Hematopoietic multipotent progenitor cell treated with erythropoietin and hydrocortisone succinate and interleukin-3 and kit ligand, for 6 days (in vitro differentiated cells): ENCODE measurements at regions not wholly inside any gene's neighbourhood (a gene's known extent, or its start where the extent isn't known, plus 50 kb on each side); places are given as distances from the start of the nearest gene placed in this dataset.
"Not testable (repeated sequence)": the region's sequence is repeated elsewhere in the genome, so short reads cannot be mapped to it uniquely, and the experiment has no call there.

Experiments used
- DNase-seq: peaks from one replicate; pipeline ENCODE4 v3.0.0-alpha.2; 2015

DNA sequence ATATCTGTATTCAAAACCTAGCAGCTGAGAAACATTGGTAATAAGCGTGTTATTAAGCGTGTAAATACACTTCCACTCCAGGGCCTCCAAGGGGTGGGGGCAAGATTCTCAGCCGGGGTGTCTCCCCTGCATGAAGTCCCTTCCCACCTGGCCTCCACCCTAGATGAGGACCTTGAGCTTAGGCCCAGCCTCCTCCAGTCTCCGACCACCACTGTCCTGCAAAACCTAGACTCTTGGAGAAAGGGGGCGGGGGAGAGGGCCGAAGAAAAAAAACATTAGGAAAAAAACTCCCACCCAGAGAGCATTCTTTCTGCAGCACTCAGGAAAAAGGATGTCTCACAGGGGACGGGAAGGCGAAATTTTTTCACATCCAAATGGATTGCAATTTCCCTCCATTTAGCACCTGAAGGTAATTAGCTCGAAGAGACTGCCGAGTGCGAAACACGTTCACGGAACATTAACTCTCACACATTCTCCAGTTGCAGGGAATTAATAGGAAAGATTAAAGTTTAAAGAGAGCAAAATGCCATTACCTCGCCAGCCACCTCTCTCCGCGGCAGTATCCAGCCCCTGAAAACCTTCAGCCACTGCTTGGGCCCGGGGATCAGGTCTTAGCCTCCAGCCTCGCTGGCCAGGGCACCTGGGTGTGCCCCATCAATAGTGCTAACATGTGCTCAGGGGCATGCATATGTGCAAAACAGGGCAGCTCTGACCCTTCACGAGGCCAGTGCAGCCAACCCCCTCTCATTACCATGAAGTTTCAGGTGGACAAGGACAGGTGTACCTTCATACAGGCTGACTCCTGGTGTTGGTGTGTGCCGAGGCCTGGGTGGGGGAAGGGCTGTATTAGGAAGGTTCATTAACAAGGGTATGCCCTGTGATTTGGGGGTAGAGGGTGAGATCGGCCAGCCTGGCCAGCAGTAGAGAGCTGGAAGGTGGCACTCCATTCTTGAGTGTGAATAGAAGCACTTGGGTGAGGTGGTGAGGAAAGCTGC, 77.2 kb downstream of the HIF1AN start:
- DNase-seq = no peak

DNA sequence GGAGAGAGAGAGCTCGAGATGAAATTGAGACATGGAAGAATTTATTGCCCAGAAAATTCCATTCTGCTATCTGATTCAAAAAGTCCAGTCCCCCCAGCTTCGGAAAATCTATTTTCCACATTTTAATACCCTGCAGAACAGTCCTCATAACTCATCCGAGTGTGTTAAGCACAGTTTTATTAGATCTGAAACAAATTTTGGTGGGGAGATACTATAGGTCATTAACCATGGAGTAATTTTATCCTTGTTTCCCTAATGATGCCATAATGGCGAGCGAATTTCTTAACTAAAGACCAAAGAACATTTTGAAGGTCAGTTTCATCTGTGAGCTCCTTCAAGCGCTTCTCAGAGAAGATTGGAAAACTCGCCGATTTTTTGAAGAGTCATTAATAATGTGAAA, 78.1 kb downstream of the HIF1AN start:
- no peak for DNase-seq

DNA sequence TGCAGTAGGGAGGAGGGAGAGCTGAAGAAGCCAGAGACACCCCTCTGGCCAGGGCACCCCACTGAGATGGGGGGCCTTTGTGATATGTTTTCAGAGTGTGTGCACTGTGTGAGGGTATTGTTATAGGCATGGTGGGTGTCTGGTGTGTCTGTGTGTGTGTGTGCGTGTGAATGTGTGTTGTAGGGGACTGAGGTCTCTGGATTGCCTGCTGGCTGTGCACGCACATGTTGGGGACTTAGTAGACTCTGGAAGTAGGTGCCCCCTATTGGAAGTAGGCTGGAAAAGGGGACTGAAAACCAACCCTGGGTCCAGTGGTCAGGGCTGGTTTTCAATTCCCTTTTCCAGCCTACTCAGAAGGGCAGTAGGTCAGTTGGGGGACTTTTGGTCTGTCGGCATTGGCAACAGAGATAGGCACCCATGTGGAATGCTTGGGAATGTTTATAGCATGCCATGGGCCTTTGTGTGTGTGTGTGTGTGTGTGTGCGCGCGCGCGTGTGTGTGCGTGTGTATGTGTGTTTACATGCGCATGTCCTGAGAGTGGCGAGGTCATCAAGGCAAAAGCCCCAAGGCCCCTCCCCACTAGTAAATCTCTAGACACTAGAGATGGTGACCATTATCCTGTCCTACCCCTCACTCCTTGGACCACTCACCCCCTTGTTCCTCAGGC, 78.8 kb downstream of the HIF1AN start:
- DNase-seq = no peak

GRCh38 chr10:100615241-100615640, 79.5 kb downstream of the HIF1AN start:
- DNase-seq = no peak

DNA sequence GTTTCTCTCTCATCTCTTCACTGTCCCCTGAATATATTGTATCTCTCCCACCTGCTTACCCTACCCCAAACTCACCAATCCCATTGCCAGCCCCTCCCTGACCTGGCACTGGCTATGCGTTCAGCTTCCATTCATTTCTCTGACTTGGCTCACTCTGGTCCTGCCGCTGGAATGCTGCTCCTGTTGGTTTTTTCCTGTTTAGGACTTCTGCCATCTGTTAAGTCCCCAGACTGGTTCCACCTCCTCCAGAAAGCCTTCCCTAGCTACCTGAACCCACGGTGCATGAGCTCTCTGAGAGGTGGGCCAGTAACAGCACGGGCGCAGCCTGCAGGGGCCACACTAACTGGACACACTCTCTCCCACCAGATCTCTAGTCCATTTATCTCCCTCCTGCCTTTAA, 80.2 kb downstream of the HIF1AN start:
- DNase-seq = no peak

- no peak for DNase-seq
Observed at GRCh38 chr10:100618091-100618615, 82.4 kb downstream of the HIF1AN start.

GRCh38 chr10:100618632-100619255, 83.0 kb downstream of the HIF1AN start:
- DNase-seq = no peak

DNA sequence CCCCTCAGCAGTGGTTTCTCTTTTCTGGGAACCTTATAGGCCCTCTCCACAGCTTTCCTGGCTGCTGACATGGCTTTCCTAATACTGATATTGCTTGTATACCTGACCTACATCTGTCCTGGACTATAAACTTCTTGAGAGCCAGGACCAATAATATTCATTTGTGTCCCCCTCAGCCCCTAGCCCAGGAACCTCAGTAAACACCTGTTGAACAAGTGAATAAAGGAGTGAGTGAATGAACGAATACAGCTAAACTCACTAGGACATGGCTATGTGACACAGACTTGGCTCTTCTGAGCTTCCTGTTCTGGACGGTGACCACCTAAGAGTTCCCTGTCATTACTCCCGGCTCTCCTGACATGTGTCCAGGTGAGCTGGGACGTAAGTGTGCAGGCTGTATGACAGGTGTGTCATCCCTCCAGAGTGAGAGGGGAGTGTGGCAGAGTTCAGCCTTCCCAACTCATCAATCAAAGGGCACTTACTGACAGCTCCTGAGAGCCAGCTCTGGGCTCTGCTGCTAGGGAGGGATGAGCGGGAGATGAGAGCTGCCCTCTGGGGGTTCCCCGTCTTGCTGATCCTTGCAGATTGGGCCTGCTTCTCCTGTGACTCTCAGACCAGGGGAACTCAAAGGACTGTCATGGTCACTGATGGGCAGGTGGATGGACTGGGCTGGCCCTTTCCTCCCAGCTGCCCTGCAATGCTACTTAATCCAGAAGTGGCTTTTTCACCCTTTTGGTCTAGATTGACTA, 84.5 kb downstream of the HIF1AN start:
- no peak for DNase-seq

GRCh38 chr10:100621360-100622205, 85.8 kb downstream of the HIF1AN start:
- DNase-seq = no peak

GRCh38 chr10:100622946-100623345, 87.2 kb downstream of the HIF1AN start:
- DNase-seq = no peak

GRCh38 chr10:100623521-100624230, 87.9 kb downstream of the HIF1AN start:
- no peak for DNase-seq

DNA sequence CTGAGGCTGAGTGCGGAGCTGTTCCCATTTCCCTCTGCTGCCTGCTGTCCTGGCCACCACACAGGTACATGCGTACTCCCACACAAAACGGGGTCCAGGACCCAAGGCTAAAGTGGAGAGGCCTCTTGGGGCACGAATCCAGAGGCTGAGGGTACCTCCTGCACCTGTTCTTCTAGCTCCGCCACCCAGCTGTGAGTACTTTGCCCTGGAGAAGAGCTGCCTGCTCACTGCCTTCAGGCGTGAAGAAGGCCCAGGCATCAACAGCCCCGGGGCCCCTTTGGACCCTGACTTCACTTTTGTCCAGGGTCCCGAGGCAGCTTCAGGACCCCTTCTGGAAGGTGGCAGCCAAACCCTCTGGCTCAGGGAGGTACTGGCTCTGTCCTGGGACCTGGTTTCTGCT, 88.6 kb downstream of the HIF1AN start:
- DNase-seq = no peak

DNA sequence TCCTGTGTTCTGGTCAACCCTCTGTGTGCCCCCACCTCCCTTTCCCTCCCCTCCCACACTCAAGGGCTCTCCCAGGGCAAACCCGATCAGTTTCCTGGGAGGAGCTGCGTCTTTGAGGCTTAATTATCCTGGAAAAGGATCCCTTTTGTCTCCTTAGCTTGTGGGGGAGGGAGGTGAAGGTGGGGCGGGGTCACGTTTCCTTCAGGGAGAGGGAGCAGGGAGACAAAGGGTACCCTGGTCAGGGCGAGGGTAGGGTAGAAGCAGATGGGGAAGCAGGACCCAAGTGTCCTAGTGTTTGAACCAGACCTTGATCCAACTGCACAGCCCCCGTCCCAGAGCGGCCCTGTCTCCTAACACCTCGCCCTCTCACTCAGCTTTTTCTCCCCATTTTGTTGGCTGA, 90.1 kb downstream of the HIF1AN start:
- no peak for DNase-seq

DNA sequence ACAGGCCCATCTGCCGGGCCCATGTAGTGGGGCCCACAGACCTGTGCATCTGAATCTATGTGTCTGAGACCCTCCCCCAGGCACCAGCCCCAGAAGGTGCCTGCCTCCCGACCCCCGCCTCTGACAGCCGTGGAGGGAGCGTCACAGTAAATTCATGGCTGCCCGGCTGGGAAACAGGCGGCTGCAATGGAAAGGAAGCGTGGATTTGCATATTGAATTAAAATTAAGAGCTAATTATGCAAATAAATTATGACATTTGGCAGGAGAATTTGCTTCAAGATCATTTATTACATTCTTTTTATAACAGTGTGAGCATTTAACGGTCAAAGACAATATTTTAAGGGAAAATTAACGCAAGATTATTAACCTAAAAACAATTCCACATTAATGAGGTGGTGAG, 92.3 kb downstream of the HIF1AN start:
- DNase-seq = no peak

DNA sequence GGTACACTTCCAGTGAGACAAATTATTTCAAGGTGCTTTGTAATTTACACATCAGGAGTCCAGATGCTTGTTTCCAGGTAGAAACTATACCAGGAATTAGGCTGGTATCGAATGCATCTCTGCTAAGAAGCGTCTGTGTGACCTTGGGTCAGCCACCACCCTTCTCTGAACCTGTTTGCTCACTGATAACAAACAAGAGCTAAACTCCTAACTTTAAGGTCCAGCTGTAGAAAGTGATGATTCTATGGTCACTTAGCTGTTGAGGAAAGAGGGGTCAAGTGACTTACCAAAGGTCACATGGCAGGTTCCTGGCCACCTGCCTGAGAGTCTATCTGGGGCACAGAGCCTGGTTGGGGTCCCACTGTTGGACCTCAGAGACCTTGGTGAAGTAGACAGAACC, 95.4 kb downstream of the HIF1AN start:
- DNase-seq = no peak

DNA sequence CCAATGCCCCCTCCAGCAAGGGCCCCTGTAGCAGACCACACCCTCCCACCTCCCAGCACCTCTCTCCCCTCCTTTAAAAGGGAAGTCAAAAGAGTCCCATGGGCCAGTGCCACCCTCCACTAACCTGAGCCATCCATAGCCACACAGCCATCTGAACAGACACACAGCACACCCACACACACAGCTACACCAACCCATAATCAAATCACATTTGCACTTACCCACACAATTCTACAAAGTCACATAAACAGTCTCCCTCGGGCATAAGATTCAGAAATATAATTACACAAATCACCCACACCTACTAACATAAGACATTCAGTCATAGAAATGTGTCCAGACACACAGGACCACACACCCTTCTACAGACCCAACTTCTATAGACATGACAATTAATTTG, 96.3 kb downstream of the HIF1AN start:
- no peak for DNase-seq

DNA sequence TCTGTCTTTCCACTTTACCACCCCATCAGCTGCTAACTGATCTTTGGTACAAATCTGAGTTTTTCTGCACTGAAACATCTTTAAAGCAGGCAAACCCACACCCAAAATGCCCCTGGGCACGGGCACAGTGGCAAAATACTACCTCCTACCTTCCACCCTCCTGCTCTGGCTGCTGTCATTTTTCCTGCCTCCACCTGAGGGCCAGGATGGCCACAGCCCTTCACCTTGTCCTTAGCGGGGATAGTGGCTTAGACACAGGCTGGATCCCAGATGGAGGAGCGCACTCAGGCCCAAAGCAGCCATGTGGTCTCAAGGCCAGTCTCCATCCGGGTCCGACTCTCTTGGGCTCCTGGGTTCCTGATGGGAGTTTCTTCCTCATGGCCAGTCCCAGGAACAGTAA, 98.3 kb downstream of the HIF1AN start:
- DNase-seq = no peak

- DNase-seq = peak; percentile 43
Observed at GRCh38 chr10:100636848-100637553, 101.3 kb downstream of the HIF1AN start.

- DNase-seq = peak; percentile 50
Observed at GRCh38 chr10:100637785-100638184, 102.0 kb downstream of the HIF1AN start.

- DNase-seq = not testable (repeated sequence)
Observed at GRCh38 chr10:100638969-100639368, 103.2 kb downstream of the HIF1AN start.
